Hematopoietic multipotent progenitor cell treated with erythropoietin and hydrocortisone succinate and interleukin-3 and kit ligand, for 4 days (in vitro differentiated cells): ENCODE measurements at regions not wholly inside any gene's neighbourhood (a gene's known extent, or its start where the extent isn't known, plus 50 kb on each side); places are given as distances from the start of the nearest gene placed in this dataset.
A peak's percentile ranks its signal among the peaks of the same experiment; 100 is the strongest.

Experiments
- DNase-seq: peaks from one replicate; pipeline ENCODE4 v3.0.0-alpha.2; 2015

DNA sequence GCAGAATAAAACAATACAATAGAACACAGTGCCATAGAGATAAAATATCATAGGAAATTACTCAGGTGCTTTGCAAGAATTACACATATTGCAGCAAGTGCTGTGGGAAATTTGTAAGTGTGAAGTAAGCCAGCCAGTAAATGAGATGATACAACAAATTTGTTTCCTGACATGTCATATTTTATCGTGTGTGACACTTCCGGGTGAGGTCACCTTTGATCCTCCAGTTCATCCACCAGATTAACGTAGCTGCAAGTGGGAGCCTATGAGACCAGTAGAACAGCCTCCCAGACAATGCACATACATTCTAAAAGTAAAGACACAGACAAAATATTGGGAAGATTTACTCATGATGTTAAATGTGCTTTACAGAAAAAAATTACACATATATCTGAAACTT is 72.2 kb downstream of the PRDM9 start:
- DNase-seq, result no peak

DNA sequence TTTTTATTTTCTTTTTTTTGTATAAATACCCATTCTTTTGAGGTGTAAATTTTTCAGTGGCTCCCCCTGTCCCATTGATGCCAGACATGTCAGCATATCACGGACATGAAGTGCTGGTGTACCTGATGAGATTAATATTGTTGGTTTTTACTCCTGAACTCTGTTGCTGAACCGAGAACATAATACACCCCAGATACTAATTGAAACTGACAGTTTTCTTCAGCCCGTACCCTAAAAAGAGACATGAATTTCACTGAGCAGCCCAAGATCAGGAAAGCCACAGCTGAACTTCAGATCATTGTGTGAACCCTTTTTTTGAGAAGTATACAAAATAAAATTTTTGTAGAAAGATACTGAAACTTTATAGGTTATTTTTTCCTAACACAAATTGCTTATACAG is 75.7 kb downstream of the PRDM9 start:
- no peak for DNase-seq

DNA sequence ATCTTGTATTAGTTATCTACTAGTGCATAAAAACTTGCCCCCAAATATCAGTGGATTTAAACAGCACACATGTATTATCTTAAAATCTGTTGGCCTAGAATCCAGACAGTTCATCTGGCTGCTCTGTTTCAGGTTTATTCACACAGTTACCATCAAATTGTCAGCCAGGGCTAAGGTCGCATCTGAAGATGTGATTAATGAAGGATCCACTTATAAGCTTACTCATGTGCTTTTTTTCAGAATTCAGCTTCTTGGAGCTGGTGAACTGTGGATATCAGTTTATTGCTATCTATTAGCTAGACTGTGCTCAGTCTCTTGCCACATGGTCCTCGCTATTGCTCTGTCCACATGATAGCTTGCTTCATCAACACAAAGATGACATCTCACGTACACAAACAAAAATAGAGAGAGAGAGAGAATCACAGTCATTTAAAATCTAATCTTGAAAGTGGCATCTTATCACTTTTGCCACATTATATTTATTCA is 81.5 kb downstream of the PRDM9 start:
- DNase-seq, result no peak

DNA sequence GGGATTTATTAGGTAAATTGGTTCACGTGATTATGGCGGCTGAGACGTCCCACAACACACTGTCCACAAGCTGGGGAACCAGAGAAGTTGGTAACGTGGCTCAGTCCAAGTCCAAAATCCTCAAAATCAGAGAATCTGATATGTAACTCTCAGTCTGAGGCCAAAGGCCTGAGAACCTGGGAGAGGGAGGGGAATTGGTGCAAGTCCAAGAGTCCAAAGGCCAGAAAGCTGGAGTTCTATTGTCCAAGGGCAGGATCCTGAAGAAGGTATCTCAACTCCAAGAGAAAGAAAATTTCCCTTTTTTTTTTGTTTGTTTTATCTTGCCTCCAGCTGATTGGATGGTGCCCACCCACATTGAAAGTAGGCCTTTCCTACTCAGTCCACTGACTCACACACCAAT is 83.8 kb downstream of the PRDM9 start:
- no peak for DNase-seq

DNA sequence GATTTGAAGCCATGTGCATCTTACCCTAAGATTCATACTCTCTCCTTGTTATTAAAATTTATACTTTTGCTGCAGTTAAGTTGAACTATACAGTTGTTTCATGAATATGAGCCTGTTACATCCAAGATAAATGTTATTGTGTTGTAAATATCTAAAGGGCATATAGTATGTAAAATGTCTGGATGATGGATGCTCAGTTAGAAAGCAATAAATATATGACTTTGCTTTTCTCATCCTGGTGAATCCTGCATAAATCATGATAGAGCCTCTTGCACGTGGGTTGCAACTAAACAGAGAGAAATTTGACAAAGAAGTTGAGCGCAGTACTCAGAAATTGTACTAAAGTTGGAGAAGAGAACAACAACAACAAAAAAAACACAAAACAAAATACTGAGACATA is 99.5 kb downstream of the PRDM9 start:
- DNase-seq, result no peak

DNA sequence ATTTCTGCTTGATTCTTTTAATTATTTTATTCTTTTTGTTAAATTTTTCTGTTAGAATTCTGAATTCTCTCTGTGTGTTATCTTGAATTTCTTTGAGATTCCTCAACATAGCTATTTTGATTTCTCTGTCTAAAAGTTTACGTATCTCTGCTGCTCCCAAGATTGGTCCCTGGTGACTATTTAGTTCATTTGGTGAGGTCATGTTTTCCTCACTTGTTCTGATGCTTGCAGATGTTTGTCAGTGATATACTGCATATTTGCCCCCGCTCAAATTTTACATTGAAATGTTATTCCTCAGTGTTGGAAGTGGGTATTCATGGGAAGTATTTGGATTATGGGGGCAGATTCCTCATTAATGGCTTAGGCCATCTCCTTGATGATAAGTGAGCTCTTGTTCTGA is 105.3 kb downstream of the PRDM9 start:
- no peak for DNase-seq

DNA sequence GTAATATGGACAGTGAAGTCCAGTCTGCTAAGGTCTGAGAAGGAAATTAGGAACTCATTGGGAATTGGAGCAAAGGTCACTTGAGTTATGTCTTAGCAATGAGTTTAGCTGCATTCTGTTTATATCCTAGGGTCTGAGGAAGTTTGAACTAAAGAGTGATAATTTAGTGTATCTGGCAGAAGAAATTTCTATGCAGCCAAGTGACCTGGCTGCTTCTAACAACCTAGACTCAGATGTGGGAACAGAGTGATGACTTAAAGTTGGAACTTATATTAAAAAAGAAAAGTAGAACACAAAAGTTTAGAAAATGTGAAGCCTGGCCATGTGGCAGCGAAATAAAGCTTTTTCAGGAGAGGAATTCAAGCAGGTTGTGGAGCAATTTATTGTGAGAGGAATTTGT is 106.2 kb downstream of the PRDM9 start:
- DNase-seq, result no peak

DNA sequence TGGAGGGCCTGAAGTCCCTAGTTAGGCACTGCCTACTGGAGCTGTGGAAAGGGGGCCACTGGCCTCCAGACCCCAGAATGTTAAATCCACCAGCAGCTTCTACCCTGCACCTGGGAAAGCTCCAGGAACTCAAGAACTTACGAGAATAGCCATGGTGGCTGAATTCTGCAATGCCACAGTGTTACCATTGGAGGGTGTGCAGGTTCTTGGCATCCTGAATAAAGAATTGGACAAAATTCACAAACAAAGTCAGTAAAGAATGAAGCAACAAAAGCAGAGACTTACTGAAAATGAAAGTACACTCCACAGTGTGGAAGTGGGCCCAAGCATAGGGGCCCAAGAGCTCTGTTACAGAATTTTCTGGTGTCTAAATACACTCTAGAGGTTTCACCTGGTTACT is 107.0 kb downstream of the PRDM9 start:
- DNase-seq, result no peak

DNA sequence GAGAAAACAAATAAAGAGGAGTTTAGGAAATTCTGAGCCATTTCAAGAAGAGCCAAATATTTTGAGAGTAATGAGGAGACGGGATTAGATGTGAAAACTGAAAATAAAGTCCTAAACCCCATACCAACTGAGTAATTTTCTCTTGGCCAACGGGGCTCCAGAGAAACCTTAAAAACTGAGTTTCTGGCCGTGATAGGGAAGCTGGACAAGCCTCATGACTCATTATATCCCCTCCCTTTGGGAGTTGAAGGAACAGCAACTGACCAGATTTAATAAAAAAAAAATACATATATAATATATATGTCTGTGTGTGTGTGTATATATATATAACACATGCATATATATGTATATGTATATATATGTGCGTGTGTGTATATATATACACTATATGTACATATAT is 119.6 kb downstream of the PRDM9 start:
- DNase-seq, result no peak

DNA sequence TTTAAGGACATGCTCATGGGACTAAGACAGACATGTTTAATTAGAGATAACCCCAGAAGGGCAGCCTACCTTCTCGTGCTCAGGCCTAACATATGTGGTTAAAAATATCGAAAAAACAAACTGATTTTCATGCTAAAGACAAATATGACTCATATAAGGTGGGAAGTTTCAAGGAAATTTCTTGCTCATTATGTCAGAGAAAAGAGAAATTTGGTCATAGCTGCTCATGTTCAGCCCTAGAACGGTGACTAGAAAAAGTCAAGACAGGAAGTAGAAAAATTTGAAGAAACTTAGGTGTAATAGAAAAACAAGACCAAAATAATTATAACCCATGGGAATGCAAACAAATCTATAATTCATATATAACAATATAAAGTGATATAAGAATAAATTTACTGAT is 120.6 kb downstream of the PRDM9 start:
- no peak for DNase-seq

DNA sequence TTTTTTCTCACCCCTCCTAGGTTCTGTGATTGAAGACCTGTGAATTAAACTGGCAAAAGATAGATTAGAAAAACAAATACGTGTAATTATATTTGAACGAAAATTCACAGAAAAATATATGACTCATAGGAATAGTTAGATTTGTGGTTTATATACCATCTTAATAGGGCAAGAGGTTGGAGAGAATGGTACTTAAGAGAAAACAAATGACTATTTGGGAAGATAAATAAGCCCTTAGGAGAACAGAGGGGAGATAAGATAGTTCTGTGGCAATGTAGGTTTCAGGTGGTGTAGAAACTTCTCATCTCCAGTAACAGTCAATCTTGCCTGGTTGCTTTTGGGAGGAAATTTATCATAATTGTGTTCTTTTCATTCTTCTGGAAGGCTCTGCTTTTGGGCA is 122.0 kb downstream of the PRDM9 start:
- DNase-seq, result no peak

DNA sequence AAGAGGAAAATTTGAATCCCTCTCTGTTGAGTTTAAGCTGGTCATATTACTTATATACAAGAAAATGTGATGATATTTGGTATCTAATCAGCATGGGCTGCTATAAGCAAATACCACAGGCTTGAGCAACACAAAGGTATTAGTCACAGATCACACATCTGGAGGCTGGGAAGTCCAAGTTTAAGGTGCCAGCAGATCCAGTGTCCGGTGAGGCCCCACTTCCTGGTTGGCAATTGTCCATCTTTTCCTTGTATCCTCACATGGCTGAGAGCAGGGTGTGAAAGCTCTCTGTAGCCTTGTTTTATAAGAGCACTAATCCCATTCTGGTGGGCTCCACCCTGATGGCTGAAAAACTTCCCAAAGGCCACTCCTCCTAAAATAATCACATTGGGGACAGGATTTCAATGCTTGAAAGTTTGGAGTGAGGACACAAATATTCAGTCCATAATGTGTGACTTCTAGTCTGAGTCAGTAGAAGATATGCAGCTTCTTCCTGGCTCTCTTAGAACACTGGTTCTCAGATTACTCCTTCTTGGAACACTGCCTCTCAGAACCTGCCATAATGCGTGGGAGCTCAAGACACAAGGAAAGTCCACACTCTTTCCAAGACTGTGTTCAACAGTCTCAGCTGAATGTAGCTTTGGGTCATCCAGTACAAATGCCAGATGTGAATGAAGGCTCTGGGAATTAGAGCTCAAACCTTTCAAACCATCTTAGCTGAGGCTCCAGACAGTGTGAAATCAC is 124.1 kb downstream of the PRDM9 start:
- no peak for DNase-seq

DNA sequence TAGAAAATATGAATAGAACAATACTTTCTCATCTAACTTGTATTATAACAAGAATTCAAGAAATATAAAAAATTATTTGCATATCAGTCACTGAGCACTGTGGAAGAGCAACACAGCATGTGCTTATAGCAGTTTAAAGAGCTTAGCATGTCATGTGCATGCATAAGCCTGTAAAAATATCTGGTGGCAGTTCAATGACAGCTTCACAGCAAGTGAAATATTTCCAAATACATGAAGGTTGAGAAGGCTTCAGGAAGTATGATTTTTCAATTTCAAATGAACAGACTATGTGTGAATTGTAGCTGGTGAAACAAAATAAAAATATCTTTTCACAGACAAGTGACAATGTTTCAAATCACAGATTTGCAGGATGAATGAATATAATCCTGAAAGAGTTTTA is 128.5 kb downstream of the PRDM9 start:
- no peak for DNase-seq

DNA sequence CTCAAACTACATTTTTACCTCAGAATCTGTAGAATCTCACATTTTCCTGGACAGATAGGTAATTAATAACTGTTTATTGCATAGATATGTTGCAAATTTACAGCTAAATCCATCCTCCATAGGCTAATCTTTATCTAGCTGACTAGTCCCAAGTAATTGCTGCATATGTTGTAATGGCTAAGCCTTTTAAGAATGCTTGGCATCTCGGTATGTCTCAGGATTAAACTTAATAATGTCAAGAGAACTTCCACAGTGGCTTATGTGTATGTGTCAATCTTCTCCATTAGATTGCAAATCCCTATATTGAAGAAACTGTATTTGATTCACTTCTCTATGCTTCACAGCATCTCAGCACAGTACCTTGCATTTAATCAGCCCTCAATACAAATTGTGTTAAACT is 131.9 kb downstream of the PRDM9 start:
- no peak for DNase-seq

DNA sequence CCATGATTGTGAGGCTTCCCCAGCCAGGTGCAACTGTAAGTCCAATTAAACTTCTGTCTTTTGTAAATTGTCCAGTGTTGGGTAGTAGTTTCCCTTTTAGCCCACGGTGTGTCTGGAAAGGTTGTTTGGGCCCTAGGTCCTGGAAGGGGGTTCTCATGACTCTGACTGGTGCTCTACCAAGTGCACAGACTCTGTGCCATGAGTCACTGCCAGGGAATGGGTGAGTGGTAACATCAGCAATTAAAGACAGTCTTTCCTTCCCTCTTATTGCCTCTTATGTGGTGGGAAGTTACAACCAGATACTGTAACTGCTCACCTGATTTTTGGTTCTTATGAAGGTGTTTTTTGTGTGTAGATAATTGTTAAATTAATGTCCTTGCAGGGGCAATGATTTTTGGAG is 141.2 kb downstream of the PRDM9 start:
- DNase-seq, result no peak

DNA sequence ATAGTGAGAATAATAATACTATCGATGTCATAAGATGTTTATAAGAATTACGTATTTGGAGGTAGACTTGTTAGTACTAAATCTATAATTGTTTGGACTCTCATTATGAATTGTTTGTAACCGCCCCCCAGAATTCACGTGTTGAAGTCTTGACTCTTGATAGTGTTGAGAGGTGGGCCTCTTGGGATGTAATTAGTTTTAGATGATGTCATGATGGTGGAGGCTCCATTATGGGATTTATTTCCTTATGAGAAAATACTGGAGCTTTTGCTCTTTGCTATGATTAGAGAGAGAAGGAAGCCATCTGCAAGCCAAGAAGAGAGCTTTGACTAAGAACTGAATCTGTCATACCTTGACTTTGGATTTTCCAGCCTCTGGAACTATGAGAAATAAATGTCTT is 142.2 kb downstream of the PRDM9 start:
- no peak for DNase-seq

DNA sequence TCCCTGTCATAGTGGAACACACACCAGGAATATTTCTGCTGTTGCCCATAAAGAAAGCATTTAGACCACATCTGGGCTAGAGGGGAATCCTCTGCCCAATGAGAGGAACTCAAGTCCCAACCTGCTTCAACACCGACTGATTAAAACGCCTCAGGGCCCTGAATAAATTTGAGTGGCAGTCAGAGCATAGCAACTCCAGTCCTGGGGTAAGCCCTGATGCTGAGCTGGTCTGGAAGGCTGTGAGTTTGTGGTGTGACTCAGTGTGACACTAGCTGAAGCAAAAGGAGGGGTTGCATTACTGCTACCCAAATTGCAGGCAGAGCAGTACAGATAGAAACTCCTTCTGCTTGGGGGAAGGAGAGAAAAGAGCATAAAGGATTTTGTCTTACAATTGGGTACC is 148.3 kb downstream of the PRDM9 start:
- no peak for DNase-seq

DNA sequence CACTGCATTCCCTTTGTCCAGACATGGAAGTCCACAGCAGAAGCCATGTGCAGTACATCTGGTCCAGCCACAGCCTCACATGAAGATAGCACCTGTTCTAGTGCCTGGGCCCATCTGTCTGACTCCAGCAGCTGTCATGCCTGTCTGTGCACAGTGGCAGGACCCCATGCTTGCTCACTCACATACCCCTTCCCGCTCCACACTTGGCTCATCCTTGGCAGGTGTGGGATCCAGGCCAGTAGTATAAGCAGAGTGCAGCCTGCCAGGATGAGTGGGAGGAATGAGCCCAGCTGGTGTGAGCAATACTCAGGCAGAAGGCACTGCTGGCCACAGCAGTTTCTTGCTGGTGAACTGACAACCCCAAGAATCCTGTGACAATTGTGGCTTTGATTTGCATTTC is 168.0 kb downstream of the PRDM9 start:
- DNase-seq, result no peak

DNA sequence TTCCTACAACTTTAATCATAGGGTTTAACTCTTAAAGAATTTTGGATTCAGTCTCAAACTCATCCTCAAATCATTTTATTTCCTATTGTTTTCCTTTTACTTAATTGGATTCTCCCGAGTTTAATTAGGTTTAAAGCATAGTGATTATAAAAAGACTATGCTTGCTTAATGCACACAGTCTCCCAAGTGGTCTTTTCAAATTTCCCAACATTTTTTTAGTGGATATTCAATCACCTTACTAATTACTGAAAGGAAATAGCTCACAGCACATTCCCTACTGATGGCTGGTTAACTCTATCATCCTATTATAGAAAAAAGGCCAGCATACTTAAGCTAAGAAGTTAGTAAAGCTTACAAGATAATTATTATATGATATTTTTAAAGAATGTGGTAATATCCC is 170.6 kb downstream of the PRDM9 start:
- no peak for DNase-seq

DNA sequence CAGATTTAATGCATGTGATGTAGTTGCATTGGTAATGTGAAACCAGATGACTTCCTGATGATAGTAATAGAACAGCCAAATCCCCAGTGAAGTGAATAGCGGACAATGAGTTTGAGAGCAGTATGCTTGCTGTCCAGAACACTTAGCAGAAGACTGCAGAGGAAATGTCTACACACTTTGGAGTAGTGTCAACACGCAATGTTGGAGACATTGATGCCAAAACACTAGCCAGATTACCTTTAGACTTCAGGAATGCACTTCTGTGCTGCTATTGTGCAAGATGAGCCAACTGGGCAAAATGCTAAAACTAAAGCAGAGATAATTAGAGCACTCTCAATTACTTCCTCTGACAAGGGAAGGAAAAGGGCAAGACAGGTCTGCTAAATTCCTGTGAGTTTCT is 176.7 kb downstream of the PRDM9 start:
- DNase-seq, result no peak

DNA sequence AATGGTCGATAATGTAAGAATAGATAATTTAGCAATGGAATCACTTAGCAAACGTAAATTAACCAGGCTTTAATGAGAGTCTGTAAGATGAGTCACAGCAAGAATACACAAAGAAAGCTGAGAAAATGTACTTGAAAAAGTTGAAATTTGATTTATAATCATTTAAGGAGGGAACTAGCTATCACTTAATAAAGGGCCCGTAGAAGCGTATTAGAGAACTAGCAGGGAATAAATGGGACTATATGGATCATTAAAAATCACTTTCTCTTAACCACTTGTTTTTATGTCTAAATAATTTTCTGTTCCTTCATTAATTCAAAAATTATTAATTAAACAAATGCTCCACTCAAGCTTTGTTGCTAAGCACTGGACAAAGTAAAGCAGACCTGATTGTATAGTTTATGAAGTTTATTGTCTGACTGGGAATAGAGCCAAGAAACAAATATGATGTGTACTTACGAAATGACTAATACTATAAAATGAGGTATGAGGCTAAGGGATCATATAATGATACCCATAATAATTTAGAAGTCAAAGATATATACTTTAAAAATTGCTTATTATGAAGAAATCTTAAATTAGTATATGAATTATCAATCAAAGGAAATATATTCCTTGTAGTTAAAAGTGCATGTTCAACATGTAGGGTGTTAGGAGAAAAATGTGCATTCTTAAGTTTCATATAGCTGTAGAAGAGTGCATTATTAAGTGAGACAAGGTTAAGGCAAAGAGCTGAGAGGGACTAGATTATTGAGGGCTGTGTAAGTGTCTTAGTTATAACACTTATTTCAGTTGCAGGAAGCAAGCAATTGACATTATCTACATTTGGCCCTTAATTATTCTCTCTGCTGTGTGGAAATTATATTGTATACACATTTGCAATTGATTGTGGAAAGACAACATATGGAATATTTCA is 196.8 kb downstream of the PRDM9 start:
- DNase-seq, result no peak

DNA sequence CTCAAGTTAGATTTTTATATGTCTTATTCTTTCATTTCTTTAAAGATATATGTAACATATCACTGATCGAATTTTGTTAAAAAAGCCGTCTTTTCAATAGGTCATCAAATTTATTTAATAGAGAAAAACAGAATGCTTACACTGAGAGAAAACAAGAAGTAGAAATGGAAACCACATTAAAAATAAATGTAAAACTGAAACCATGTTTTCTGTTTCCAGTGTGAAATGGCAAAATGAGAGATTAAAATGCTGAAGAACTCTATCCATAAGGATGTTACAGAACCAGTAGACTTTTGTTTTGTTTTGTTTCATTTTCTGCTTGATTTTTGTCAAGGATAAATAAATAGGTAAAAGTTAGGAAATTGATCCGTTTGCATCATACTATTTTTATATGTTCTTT is 210.1 kb downstream of the PRDM9 start:
- no peak for DNase-seq

DNA sequence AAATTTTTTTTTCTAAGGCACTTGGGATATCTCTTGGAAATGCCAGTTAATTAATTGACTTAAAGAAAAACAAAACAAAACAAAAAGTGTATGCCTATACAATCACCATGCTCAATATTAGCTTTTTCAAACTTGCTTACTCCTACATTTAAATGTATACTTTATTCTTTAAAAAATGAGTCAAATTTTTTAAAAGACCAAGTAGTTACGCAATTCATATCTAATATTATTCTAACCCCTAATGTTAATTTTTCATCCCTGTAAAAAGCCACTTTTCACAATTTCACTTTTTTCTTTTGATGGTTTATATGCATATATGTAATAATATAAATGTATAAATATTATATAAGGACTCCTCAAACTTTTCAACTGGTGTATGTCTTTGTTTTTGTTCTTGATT is 211.2 kb downstream of the PRDM9 start:
- no peak for DNase-seq

DNA sequence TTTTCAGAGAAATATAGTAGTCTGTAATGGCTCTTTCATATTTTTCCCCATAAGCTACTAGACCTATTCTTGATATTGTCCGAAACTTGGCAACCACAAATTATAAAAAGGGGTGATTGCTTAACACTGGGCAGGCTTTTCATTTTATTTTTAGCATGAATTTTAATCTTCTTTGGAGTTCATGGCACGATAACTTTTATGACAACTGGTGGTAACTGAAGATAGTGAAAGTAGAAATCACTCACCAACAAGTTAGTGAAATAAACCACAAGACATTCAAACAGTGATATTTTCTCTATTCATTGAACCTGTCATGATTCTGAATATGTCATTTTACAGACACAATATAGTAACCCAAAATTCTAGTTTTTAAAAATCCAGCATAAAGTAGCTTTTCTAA is 213.9 kb downstream of the PRDM9 start:
- DNase-seq, result peak; percentile 3
